Cardiac muscle cell (in vitro differentiated cells and primary cell): ENCODE measurements at regions not wholly inside any gene's neighbourhood (a gene's known extent, or its start where the extent isn't known, plus 50 kb on each side); places are given as distances from the start of the nearest gene placed in this dataset.
"Not testable (repeated sequence)": the region's sequence is repeated elsewhere in the genome, so short reads cannot be mapped to it uniquely, and the experiment has no call there.

Source experiments
- DNase-seq, 2 donors: peaks; one replicate each; pipeline versions ENCODE4 v3.0.0 to v3.0.0-alpha.2; 2010 to 2017; ENCODE audit warnings: low read depth in 1 of 2, low spot score in 1 of 2
- H3K27ac ChIP-seq: fragments of 200-600 bp; sonication (generic); 2 replicates; pipeline ENCODE4 v1.5.1; 2016
- H3K27me3 ChIP-seq: fragments of 200-600 bp; sonication (generic); 2 replicates; pipeline ENCODE4 v1.6.0; 2016; ENCODE audit warnings: control low read depth
- H3K36me3 ChIP-seq: fragments of 200-600 bp; sonication (generic); 2 replicates; pipeline ENCODE4 v1.5.1; 2016; ENCODE audit warnings: control low read depth
- H3K4me1 ChIP-seq: fragments of 200-600 bp; sonication (generic); 2 replicates; pipeline ENCODE4 v1.8.1; 2017; ENCODE audit warnings: low read depth, mild to moderate bottlenecking, mixed run types
- H3K4me3 ChIP-seq: fragments of 200-600 bp; sonication (generic); 2 replicates; pipeline ENCODE4 v1.5.1; 2016; ENCODE audit warnings: mild to moderate bottlenecking
- H3K9me3 ChIP-seq: fragments of 200-600 bp; sonication (generic); 2 replicates; pipeline ENCODE4 v1.5.1; 2017; ENCODE audit warnings: low read depth, mild to moderate bottlenecking, control low read depth
- TF ChIP-seq, protein P1 (sequence below): IDR thresholded peaks from 2 replicates; pipeline ENCODE4 v1.5.1; 2012; ENCODE audit warnings: low read depth, mild to moderate bottlenecking, low read length

- no peaks in the 10 kb centered on the region for H3K36me3 ChIP-seq
- H3K4me1 ChIP-seq: no peaks in the 10 kb centered on the region
- H3K4me3 ChIP-seq: no peak overlapping the region
- no peaks in the 10 kb centered on the region for H3K27me3 ChIP-seq
- TF ChIP-seq, protein P1, sequence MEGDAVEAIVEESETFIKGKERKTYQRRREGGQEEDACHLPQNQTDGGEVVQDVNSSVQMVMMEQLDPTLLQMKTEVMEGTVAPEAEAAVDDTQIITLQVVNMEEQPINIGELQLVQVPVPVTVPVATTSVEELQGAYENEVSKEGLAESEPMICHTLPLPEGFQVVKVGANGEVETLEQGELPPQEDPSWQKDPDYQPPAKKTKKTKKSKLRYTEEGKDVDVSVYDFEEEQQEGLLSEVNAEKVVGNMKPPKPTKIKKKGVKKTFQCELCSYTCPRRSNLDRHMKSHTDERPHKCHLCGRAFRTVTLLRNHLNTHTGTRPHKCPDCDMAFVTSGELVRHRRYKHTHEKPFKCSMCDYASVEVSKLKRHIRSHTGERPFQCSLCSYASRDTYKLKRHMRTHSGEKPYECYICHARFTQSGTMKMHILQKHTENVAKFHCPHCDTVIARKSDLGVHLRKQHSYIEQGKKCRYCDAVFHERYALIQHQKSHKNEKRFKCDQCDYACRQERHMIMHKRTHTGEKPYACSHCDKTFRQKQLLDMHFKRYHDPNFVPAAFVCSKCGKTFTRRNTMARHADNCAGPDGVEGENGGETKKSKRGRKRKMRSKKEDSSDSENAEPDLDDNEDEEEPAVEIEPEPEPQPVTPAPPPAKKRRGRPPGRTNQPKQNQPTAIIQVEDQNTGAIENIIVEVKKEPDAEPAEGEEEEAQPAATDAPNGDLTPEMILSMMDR: no peak
- H3K9me3 ChIP-seq: no peaks in the 10 kb centered on the region
- H3K27ac ChIP-seq: no peak overlapping the region
- DNase-seq: no peak
Observed at GRCh38 chr16:52350031-52350642, 196.8 kb downstream of the TOX3 start.

DNA sequence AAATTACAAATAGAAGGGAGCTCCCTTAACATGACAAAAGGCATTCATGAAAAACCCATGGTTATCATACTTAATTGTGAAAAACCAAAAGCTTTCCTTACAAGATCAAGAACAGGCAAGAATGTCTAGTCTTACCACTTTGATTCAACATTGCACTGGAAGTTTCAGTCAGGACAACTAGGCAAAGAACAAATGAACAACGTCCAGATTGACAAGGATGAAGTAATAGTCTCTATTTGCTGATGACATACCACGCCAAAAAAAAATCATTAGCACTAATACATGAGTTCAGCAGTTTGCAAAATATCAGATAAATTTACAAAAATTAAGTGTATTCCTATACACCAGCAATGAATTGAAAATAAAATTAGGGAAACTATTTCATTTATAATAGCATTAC is 200.2 kb downstream of the TOX3 start:
- DNase-seq: no peak
- TF ChIP-seq, protein P1: no peak
- H3K27ac ChIP-seq: no peak overlapping the region

DNA sequence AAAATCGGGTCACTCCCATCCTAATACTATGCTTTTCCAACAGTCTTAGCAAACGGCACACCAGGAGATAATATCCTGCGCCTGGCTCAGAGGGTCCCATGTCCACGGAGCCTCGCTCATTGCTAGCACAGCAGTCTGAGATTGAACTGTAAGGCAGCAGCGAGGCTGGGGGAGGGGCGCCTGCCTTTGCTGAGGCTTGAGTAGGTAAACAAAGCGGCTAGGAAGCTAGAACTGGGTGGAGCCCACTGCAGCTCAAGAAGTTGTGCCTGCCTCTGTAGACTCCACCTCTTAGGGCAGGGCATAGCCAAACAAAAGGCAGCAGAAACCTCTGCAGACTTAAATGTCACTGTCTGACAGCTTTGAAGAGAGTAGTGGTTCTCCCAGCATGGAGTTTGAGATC is 213.3 kb downstream of the TOX3 start:
- H3K9me3 ChIP-seq, H3K4me1 ChIP-seq, H3K27ac ChIP-seq, H3K27me3 ChIP-seq, DNase-seq, H3K36me3 ChIP-seq, H3K4me3 ChIP-seq: not testable (repeated sequence)

More for the DNA sequence above, 200.2 kb downstream of the TOX3 start:
- Histone ChIP-seq H3K27me3 (no peaks in the 10 kb centered on the region), H3K36me3 (no peaks in the 10 kb centered on the region), H3K9me3 (no peaks in the 10 kb centered on the region), H3K4me1 (no peaks in the 10 kb centered on the region), H3K4me3 (no peak overlapping the region)

DNA sequence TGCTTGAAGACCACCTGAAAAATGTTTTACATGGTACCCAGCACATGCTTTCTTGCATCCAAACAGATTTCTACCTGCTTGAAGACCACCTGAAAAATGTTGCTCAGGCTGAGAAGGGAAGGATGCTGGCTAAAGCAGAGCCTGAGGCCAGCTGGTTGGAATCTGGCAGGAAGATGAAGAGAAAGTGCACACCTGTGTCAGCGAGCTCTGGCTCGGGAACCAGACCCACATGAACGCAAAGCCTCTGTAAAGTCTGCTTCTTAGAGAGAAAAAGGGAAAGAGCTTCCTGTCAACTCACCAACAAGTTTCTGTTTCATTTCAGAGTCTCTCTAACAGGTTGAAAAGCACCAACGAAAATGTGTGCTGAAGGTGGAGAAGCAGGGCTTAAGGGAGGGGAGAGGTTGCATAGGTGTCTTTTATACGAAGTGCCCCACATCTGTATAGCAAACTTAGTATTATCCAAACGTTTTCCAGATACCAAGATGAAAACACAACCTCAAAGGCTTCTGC is 226.0 kb downstream of the TOX3 start:
- TF ChIP-seq, protein P1: no peak
- no peaks in the 10 kb centered on the region for H3K9me3 ChIP-seq
- H3K36me3 ChIP-seq: no peaks in the 10 kb centered on the region
- H3K27me3 ChIP-seq: no peaks in the 10 kb centered on the region
- no peaks in the 10 kb centered on the region for H3K4me1 ChIP-seq
- DNase-seq: no peak
- H3K27ac ChIP-seq: no peak overlapping the region
- H3K4me3 ChIP-seq: no peak overlapping the region

- no peak overlapping the region for H3K4me3 ChIP-seq
- DNase-seq: no peak
- H3K4me1 ChIP-seq: no peaks in the 10 kb centered on the region
- H3K36me3 ChIP-seq: no peaks in the 10 kb centered on the region
- no peak overlapping the region for H3K27ac ChIP-seq
- no peaks in the 10 kb centered on the region for H3K9me3 ChIP-seq
- H3K27me3 ChIP-seq: no peaks in the 10 kb centered on the region
- TF ChIP-seq, protein P1: no peak
Observed at GRCh38 chr16:52318302-52319009, 228.5 kb downstream of the TOX3 start.

DNA sequence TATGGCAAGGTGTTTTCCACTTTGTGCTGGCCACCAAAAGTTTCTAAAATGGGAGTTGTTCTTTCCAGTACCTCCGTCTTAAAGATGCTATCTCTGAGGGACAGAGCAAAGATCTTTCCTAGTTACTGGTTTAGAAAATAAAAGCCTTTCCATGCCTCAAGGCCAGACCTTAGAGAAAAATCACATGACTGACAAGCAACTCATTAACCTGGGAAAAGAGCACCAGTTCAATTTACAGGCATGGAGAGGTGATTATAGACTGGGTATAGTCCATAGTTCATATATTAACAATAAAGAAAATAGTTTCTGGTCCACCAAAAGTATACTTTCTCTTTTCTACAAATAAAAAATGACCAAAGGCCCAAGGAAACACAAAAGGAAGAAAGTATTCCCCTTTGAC is 230.7 kb downstream of the TOX3 start:
- H3K4me1 ChIP-seq: no peaks in the 10 kb centered on the region
- no peaks in the 10 kb centered on the region for H3K9me3 ChIP-seq
- no peak overlapping the region for H3K4me3 ChIP-seq
- H3K27ac ChIP-seq: no peak overlapping the region
- no peak for DNase-seq
- TF ChIP-seq, protein P1: no peak
- H3K27me3 ChIP-seq: no peaks in the 10 kb centered on the region
- H3K36me3 ChIP-seq: no peaks in the 10 kb centered on the region
